DND-41 (cell line): ENCODE measurements at regions not wholly inside any gene's neighbourhood (a gene's known extent, or its start where the extent isn't known, plus 50 kb on each side); places are given as distances from the start of the nearest gene placed in this dataset.
"Not testable (repeated sequence)": the region's sequence is repeated elsewhere in the genome, so short reads cannot be mapped to it uniquely, and the experiment has no call there.

Source experiments
- EZH2 ChIP-seq: IDR thresholded peaks from 3 replicates; pipeline ENCODE4 v1.6.1; 2012; ENCODE audit warnings: borderline replicate concordance, low read depth, mild to moderate bottlenecking, moderate library complexity, low read length, inconsistent platforms; ENCODE audit not compliant: severe bottlenecking
- TF ChIP-seq, protein P1 (sequence below): IDR thresholded peaks from 2 replicates; pipeline ENCODE4 v1.5.1; 2012; ENCODE audit warnings: borderline replicate concordance, low read length, moderate library complexity, mild to moderate bottlenecking; ENCODE audit not compliant: poor library complexity, severe bottlenecking; ENCODE audit errors: extremely low read depth

DNA sequence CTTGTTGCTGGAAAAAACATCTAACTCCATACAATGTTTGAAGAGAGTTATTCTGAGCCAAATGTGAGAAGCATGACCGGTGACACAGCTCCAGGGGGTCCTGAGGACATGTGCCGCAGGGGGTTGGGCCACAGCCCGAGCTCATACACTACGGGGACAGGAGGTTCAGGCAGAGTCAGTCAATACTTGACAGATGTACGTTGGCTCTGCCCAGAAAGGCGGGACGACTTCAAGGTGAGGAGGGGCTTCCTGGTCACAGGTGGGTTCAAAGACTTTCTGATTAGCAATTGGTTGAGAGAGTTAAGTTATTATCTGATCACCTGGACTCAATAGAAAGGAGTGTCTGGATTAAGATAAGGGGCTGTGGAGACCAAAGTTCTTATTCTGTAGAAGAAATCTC lies 143.8 kb downstream of the NPIPB11 start:
- TF ChIP-seq, protein P1, sequence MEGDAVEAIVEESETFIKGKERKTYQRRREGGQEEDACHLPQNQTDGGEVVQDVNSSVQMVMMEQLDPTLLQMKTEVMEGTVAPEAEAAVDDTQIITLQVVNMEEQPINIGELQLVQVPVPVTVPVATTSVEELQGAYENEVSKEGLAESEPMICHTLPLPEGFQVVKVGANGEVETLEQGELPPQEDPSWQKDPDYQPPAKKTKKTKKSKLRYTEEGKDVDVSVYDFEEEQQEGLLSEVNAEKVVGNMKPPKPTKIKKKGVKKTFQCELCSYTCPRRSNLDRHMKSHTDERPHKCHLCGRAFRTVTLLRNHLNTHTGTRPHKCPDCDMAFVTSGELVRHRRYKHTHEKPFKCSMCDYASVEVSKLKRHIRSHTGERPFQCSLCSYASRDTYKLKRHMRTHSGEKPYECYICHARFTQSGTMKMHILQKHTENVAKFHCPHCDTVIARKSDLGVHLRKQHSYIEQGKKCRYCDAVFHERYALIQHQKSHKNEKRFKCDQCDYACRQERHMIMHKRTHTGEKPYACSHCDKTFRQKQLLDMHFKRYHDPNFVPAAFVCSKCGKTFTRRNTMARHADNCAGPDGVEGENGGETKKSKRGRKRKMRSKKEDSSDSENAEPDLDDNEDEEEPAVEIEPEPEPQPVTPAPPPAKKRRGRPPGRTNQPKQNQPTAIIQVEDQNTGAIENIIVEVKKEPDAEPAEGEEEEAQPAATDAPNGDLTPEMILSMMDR, result not testable (repeated sequence)
- not testable (repeated sequence) for TF ChIP-seq EZH2
